ENCODE measurements at regions not wholly inside any gene's neighbourhood (a gene's known extent, or its start where the extent isn't known, plus 50 kb on each side); places are given as distances from the start of the nearest gene placed in this dataset.
"Not testable (repeated sequence)": the region's sequence is repeated elsewhere in the genome, so short reads cannot be mapped to it uniquely, and the experiment has no call there.

DNA sequence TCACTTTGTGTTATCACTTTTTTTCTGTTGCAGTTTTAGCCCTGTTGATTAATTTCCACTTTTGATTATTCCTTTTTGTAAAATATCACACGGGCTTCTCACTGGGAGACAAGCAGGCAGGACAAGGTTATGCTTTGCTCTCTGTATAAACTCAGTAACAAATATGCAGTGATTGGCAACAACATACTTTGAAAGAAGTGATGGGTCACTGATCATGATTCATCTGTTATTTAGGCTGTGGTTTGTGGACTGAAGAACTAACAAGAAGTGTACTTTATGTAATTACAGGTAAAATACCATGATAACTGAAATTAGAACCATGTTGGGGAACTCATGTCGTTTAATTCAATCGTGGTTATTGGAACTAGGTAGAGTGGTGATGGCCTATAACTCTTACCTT, 62.1 kb upstream of the ABI1 start:
- not testable (repeated sequence) for DNase-seq; H3K4ac ChIP-seq (ENCODE audit: low read depth, low read length); H2AK5ac ChIP-seq (ENCODE audit: low read length); H3K36me3 ChIP-seq (ENCODE audit: control insufficient read depth, insufficient read depth, low read length); H4K8ac ChIP-seq (ENCODE audit: low read depth, low read length); H3K79me2 ChIP-seq (ENCODE audit: control insufficient read depth, insufficient read depth, low read length); H3K56ac ChIP-seq (ENCODE audit: low read length); H3K27ac ChIP-seq (ENCODE audit: low read depth, low read length); H3K9ac ChIP-seq (ENCODE audit: low read length); H3K4me1 ChIP-seq (ENCODE audit: control insufficient read depth, low read depth, low read length); H3K4me3 ChIP-seq (ENCODE audit: low read length); H3K23ac ChIP-seq (ENCODE audit: low read length); H2BK5ac ChIP-seq (ENCODE audit: low read length); H2BK120ac ChIP-seq (ENCODE audit: low read depth, low read length); H3K4me2 ChIP-seq (ENCODE audit: low read length); H3K79me1 ChIP-seq (ENCODE audit: low read length); H3K27me3 ChIP-seq (ENCODE audit: insufficient read depth, low read length, poor library complexity); H3K18ac ChIP-seq (ENCODE audit: low read length); H2BK15ac ChIP-seq (replicated peaks; ENCODE audit: low read depth); H4K5ac ChIP-seq (ENCODE audit: low read length)
- WGBS (ENCODE audit: extremely low coverage, insufficient coverage, low lambda C conversion rate) = no CpG with 5 or more reads among the region's 3 CpGs

GRCh38 chr10:26919156-26919860, 58.5 kb upstream of the ABI1 start:
- H4K8ac ChIP-seq (ENCODE audit: low read depth, low read length); H2BK5ac ChIP-seq (ENCODE audit: low read length); H3K79me2 ChIP-seq (ENCODE audit: control insufficient read depth, insufficient read depth, low read length); H3K27ac ChIP-seq (ENCODE audit: low read depth, low read length); H3K4me2 ChIP-seq (ENCODE audit: low read length); H3K56ac ChIP-seq (ENCODE audit: low read length); H3K23ac ChIP-seq (ENCODE audit: low read length); H3K27me3 ChIP-seq (ENCODE audit: insufficient read depth, low read length, poor library complexity); H3K4me3 ChIP-seq (ENCODE audit: low read length); H3K36me3 ChIP-seq (ENCODE audit: control insufficient read depth, insufficient read depth, low read length); H3K9ac ChIP-seq (ENCODE audit: low read length); DNase-seq; H3K79me1 ChIP-seq (ENCODE audit: low read length); H2BK15ac ChIP-seq (replicated peaks; ENCODE audit: low read depth); H3K18ac ChIP-seq (ENCODE audit: low read length); H3K4me1 ChIP-seq (ENCODE audit: control insufficient read depth, low read depth, low read length); H3K4ac ChIP-seq (ENCODE audit: low read depth, low read length); H2BK120ac ChIP-seq (ENCODE audit: low read depth, low read length); H4K5ac ChIP-seq (ENCODE audit: low read length); H2AK5ac ChIP-seq (ENCODE audit: low read length): not testable (repeated sequence)
- WGBS (ENCODE audit: extremely low coverage, insufficient coverage, low lambda C conversion rate) = 100% methylated on average over 1 of the region's 16 CpGs

GRCh38 chr10:26914898-26915297, 54.1 kb upstream of the ABI1 start:
- Histone ChIP-seq H3K27ac (ENCODE audit: low read depth, low read length) (no peak overlapping the region), H2BK15ac (replicated peaks; ENCODE audit: low read depth) (no peak overlapping the region), H3K4me2 (ENCODE audit: low read length) (no peak overlapping the region), H3K56ac (ENCODE audit: low read length) (no peak overlapping the region), H3K79me2 (ENCODE audit: control insufficient read depth, insufficient read depth, low read length) (no peaks in the 10 kb centered on the region), H3K4me3 (ENCODE audit: low read length) (no peak overlapping the region), H3K18ac (ENCODE audit: low read length) (no peak overlapping the region), H3K4me1 (ENCODE audit: control insufficient read depth, low read depth, low read length) (no peaks in the 10 kb centered on the region), H3K23ac (ENCODE audit: low read length) (no peak overlapping the region), H3K36me3 (ENCODE audit: control insufficient read depth, insufficient read depth, low read length) (no peaks in the 10 kb centered on the region), H2AK5ac (ENCODE audit: low read length) (no peak overlapping the region), H4K8ac (ENCODE audit: low read depth, low read length) (no peak overlapping the region), H2BK5ac (ENCODE audit: low read length) (no peak overlapping the region), H3K4ac (ENCODE audit: low read depth, low read length) (no peak overlapping the region), H3K9ac (ENCODE audit: low read length) (no peak overlapping the region), H2BK120ac (ENCODE audit: low read depth, low read length) (no peak overlapping the region), H4K5ac (ENCODE audit: low read length) (no peak overlapping the region), H3K27me3 (ENCODE audit: insufficient read depth, low read length, poor library complexity) (no peaks in the 10 kb centered on the region), H3K79me1 (ENCODE audit: low read length) (no peaks in the 10 kb centered on the region)
- no peak for DNase-seq

DNA sequence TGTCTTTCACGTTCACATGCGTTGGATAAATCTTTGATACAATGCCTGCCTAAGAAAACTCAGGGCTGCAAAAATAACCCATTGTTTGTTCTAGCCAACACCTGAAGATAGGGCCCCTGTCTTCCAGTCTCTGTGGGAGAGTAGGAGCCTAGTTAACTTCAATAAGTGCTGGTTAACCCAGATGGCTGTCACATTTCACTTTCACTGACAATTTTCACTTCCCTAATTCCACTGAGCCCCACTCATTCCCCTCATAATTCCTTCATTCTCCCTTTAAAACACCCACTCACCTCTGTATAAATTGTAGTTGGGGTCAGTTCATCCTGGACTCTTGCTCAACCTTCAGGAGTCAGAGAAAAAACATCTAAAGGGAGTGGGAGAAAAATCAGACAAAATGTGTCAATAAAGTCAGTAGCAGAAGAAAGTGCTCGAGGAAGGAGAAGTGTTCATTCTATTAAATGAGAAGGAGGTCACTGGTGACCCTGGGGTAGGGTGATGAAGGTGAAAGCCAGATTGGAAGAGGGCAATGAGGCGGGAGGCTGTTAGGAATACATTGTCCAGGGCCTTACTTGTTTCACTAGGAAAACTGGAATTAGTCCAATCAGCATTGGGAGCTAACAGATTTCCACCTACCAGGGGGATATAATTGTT, 51.2 kb upstream of the ABI1 start:
- no peak overlapping the region for H2BK15ac ChIP-seq (replicated peaks; ENCODE audit: low read depth)

More for the DNA sequence above, 51.2 kb upstream of the ABI1 start:
- no peak overlapping the region for H3K27ac ChIP-seq (ENCODE audit: low read depth, low read length)
- no peak overlapping the region for H3K18ac ChIP-seq (ENCODE audit: low read length)
- no peak overlapping the region for H4K5ac ChIP-seq (ENCODE audit: low read length)
- no peak overlapping the region for H2BK5ac ChIP-seq (ENCODE audit: low read length)
- H3K4me1 ChIP-seq (ENCODE audit: control insufficient read depth, low read depth, low read length) = no peaks in the 10 kb centered on the region
- no peaks in the 10 kb centered on the region for H3K36me3 ChIP-seq (ENCODE audit: control insufficient read depth, insufficient read depth, low read length)
- no peak overlapping the region for H3K4me3 ChIP-seq (ENCODE audit: low read length)
- DNase-seq = no peak
- H2AK5ac ChIP-seq (ENCODE audit: low read length) = no peak overlapping the region
- H3K56ac ChIP-seq (ENCODE audit: low read length) = no peak overlapping the region
- no peak overlapping the region for H3K4ac ChIP-seq (ENCODE audit: low read depth, low read length)
- H4K8ac ChIP-seq (ENCODE audit: low read depth, low read length) = no peak overlapping the region
- H3K79me1 ChIP-seq (ENCODE audit: low read length) = no peaks in the 10 kb centered on the region
- H2BK120ac ChIP-seq (ENCODE audit: low read depth, low read length) = no peak overlapping the region
- H3K23ac ChIP-seq (ENCODE audit: low read length) = no peak overlapping the region
- H3K79me2 ChIP-seq (ENCODE audit: control insufficient read depth, insufficient read depth, low read length) = no peaks in the 10 kb centered on the region
- no CpG with 5 or more reads among the region's 4 CpGs for WGBS (ENCODE audit: extremely low coverage, insufficient coverage, low lambda C conversion rate)
- H3K27me3 ChIP-seq (ENCODE audit: insufficient read depth, low read length, poor library complexity) = no peaks in the 10 kb centered on the region
- H3K4me2 ChIP-seq (ENCODE audit: low read length) = no peak overlapping the region
- no peak overlapping the region for H3K9ac ChIP-seq (ENCODE audit: low read length)
